ENCODE measurements at regions not wholly inside any gene's neighbourhood (a gene's known extent, or its start where the extent isn't known, plus 50 kb on each side); places are given as distances from the start of the nearest gene placed in this dataset.

- no peak for DNase-seq
These were observed 203.3 kb upstream of the LRFN5 start for GRCh38 chr14:41403360-41403759.

GRCh38 chr14:41397926-41398325 is 208.8 kb upstream of the LRFN5 start:
- no peak for DNase-seq

- no peak for DNase-seq
These were observed 213.2 kb upstream of the LRFN5 start for GRCh38 chr14:41393512-41393911.

GRCh38 chr14:41392226-41392625 is 214.4 kb upstream of the LRFN5 start:
- DNase-seq: no peak

GRCh38 chr14:41389355-41389754 is 217.3 kb upstream of the LRFN5 start:
- DNase-seq: no peak

GRCh38 chr14:41385797-41386196 is 220.9 kb upstream of the LRFN5 start:
- no peak for DNase-seq

- no peak for DNase-seq
These were observed 226.7 kb upstream of the LRFN5 start for GRCh38 chr14:41380017-41380416.

- no peak for DNase-seq
These were observed 228.2 kb upstream of the LRFN5 start for GRCh38 chr14:41378526-41378925.

- DNase-seq: no peak
These were observed 228.7 kb upstream of the LRFN5 start for GRCh38 chr14:41377932-41378331.

- no peak for DNase-seq
These were observed 232.6 kb upstream of the LRFN5 start for GRCh38 chr14:41374092-41374491.

GRCh38 chr14:41362139-41362538 is 244.5 kb upstream of the LRFN5 start:
- DNase-seq: no peak

GRCh38 chr14:41360126-41360525 is 246.6 kb upstream of the LRFN5 start:
- no peak for DNase-seq

GRCh38 chr14:41355866-41356265 is 250.8 kb upstream of the LRFN5 start:
- no peak for DNase-seq

GRCh38 chr14:41350476-41350875 is 256.2 kb upstream of the LRFN5 start:
- DNase-seq: no peak

GRCh38 chr14:41349289-41349910 is 257.3 kb upstream of the LRFN5 start:
- DNase-seq: no peak

GRCh38 chr14:41343857-41344256 is 262.8 kb upstream of the LRFN5 start:
- no peak for DNase-seq

GRCh38 chr14:41313196-41313595 is 293.5 kb upstream of the LRFN5 start:
- DNase-seq: no peak

- no peak for DNase-seq
These were observed 303.2 kb upstream of the LRFN5 start for GRCh38 chr14:41303506-41303905.

- no peak for DNase-seq
These were observed 303.9 kb upstream of the LRFN5 start for GRCh38 chr14:41302776-41303175.

GRCh38 chr14:41299924-41300323 is 306.8 kb upstream of the LRFN5 start:
- no peak for DNase-seq

- DNase-seq: no peak
These were observed 308.4 kb upstream of the LRFN5 start for GRCh38 chr14:41298328-41298690.

- no peak for DNase-seq
These were observed 308.9 kb upstream of the LRFN5 start for GRCh38 chr14:41297576-41298327.

- DNase-seq: no peak
These were observed 310.9 kb upstream of the LRFN5 start for GRCh38 chr14:41295734-41296133.

GRCh38 chr14:41289025-41289424 is 317.7 kb upstream of the LRFN5 start:
- no peak for DNase-seq

- DNase-seq: peak; percentile 65
These were observed 321.4 kb upstream of the LRFN5 start for GRCh38 chr14:41285186-41285748.
